ENCODE measurements at regions not wholly inside any gene's neighbourhood (a gene's known extent, or its start where the extent isn't known, plus 50 kb on each side); places are given as distances from the start of the nearest gene placed in this dataset.

GRCh38 chr6:147704691-147705090, 196.2 kb downstream of the SAMD5 start:
- TF ChIP-seq CTCF (IDR thresholded peaks at IDR 0.05; ENCODE audit: insufficient read depth, low read length) (no peak), POLR2AphosphoS5 (IDR thresholded peaks at IDR 0.05; ENCODE audit: low read depth) (no peak), GABPA (IDR thresholded peaks at IDR 0.05; ENCODE audit: low read depth) (no peak), REST (IDR thresholded peaks at IDR 0.05; ENCODE audit: insufficient replicate concordance, low read depth) (no peak), SPI1 (IDR thresholded peaks at IDR 0.05; ENCODE audit: borderline replicate concordance, low read depth) (no peak)

Data from HL-60 (cell line).